Keratinocyte (primary cell): ENCODE measurements at regions not wholly inside any gene's neighbourhood (a gene's known extent, or its start where the extent isn't known, plus 50 kb on each side); places are given as distances from the start of the nearest gene placed in this dataset.

Experiments
- DNase-seq: peaks from one replicate; pipeline ENCODE4 v3.0.0-alpha.2; 2011; ENCODE audit warnings: low read depth, missing footprints, low spot score
- FAIRE-seq: peaks from 2 replicates; lab custom pipeline; 2011; peaks lifted over from hg19 to GRCh38; lab: Jason Lieb, UNC
- H2AFZ ChIP-seq: 2 replicates; pipeline ENCODE4 v1.6.0; 2012; ENCODE audit warnings: low read length, control low read depth, inconsistent platforms; ENCODE audit not compliant: control insufficient read depth
- H3K27ac ChIP-seq: 2 replicates; pipeline ENCODE4 v1.5.1; 2011; ENCODE audit warnings: low read length; ENCODE audit not compliant: control insufficient read depth, insufficient read depth
- H3K27me3 ChIP-seq: 3 replicates; pipeline ENCODE4 v1.6.0; 2011; ENCODE audit warnings: low read length; ENCODE audit not compliant: control insufficient read depth, insufficient read depth; ENCODE audit errors: extremely low read depth
- H3K36me3 ChIP-seq, 2 experiments: 2 replicates in 1 of 2; 3 replicates in 1 of 2; pipeline ENCODE4 v1.5.1; 2011; ENCODE audit warnings: low read length in 2 of 2, mild to moderate bottlenecking in 1 of 2; ENCODE audit not compliant: control insufficient read depth in 2 of 2, insufficient read depth in 2 of 2; ENCODE audit errors: extremely low read depth in 1 of 2
- H3K4me1 ChIP-seq: 3 replicates; pipeline ENCODE4 v1.5.1; 2011; ENCODE audit warnings: low read length; ENCODE audit not compliant: control insufficient read depth, insufficient read depth; ENCODE audit errors: extremely low read depth
- H3K4me2 ChIP-seq: 3 replicates; pipeline ENCODE4 v1.6.0; 2011; ENCODE audit warnings: low read depth, low read length; ENCODE audit not compliant: control insufficient read depth, insufficient read depth; ENCODE audit errors: extremely low read depth
- H3K4me3 ChIP-seq, 3 experiments: fragments of 200-600 bp in 1 of 3; sonication (generic) in 1 of 3; 2 replicates in 2 of 3; 3 replicates in 1 of 3; pipeline ENCODE4 v1.5.1; 2011 to 2016; ENCODE audit warnings: low read length in 3 of 3, mild to moderate bottlenecking in 3 of 3, control low read depth in 2 of 3, inconsistent platforms in 1 of 3, low read depth in 1 of 3, mixed read lengths in 1 of 3, mixed run types in 1 of 3, moderate library complexity in 1 of 3; ENCODE audit not compliant: control insufficient read depth in 2 of 3, insufficient read depth in 2 of 3; ENCODE audit errors: extremely low read depth in 1 of 3
- H3K79me2 ChIP-seq: 2 replicates; pipeline ENCODE4 v1.6.0; 2012; ENCODE audit warnings: low read length; ENCODE audit not compliant: control insufficient read depth, insufficient read depth
- H3K9ac ChIP-seq: 3 replicates; pipeline ENCODE4 v1.6.0; 2011; ENCODE audit warnings: low read length; ENCODE audit not compliant: control insufficient read depth, insufficient read depth; ENCODE audit errors: extremely low read depth
- H3K9me1 ChIP-seq: 3 replicates; pipeline ENCODE4 v1.6.0; 2011; ENCODE audit warnings: low read length; ENCODE audit not compliant: control insufficient read depth, insufficient read depth; ENCODE audit errors: extremely low read depth
- H3K9me3 ChIP-seq: 2 replicates; pipeline ENCODE4 v1.5.1; 2012; ENCODE audit warnings: low read depth, low read length; ENCODE audit not compliant: control insufficient read depth
- H4K20me1 ChIP-seq: 3 replicates; pipeline ENCODE4 v1.6.0; 2011; ENCODE audit warnings: low read length; ENCODE audit not compliant: control insufficient read depth, insufficient read depth; ENCODE audit errors: extremely low read depth
- CTCF ChIP-seq, 3 experiments: IDR thresholded peaks in 1 of 3; conservative IDR thresholded peaks in 1 of 3; optimal IDR thresholded peaks in 1 of 3; 2 replicates in 2 of 3; 3 replicates in 1 of 3; pipeline versions ENCODE3 to v1.5.1; 2011; ENCODE audit warnings: low read length in 3 of 3, mild to moderate bottlenecking in 3 of 3, moderate library complexity in 2 of 3, control low read depth in 1 of 3, inconsistent platforms in 1 of 3; ENCODE audit not compliant: insufficient read depth in 2 of 3; ENCODE audit errors: extremely low read depth in 1 of 3
- EZH2 ChIP-seq: IDR thresholded peaks from one replicate; pipeline ENCODE4 v1.6.1; 2012; ENCODE audit warnings: inconsistent platforms, mild to moderate bottlenecking, low read length, moderate library complexity
- dilution Hi-C: fragments of 300-500 bp; cut with MboI; formaldehyde crosslinking; loops from one replicate; pipeline ENCODE4 v1.7.0; 2020; ENCODE audit warnings: low sequenced_read_pairs; ENCODE audit not compliant: extremely low pct_ligation_motif_present

GRCh38 chr10:69703766-69704630, 74.0 kb downstream of the FAM241B start:
- Histone ChIP-seq H2AFZ (peak overlapping the region; percentile 5), H3K9me3 (no peaks in the 10 kb centered on the region), H3K4me2 (peak overlapping the region; percentile 31), H3K4me1 (peaks cover 13% of the 10 kb centered on the region), H3K4me3 (no peak overlapping the region), H3K9ac (no peak overlapping the region), H3K27me3 (peaks cover 21% of the 10 kb centered on the region), H4K20me1 (no peaks in the 10 kb centered on the region), H3K36me3 (no peaks in the 10 kb centered on the region), H3K9me1 (no peaks in the 10 kb centered on the region), H3K79me2 (no peaks in the 10 kb centered on the region), H3K27ac (peak overlapping the region; percentile 45)
- peak; percentile 88 for DNase-seq
- TF ChIP-seq EZH2 (no peak), CTCF (optimal IDR thresholded peaks at IDR 0.05 in 1 of 3, IDR thresholded peaks at IDR 0.05 in 1 of 3, conservative IDR thresholded peaks at IDR 0.05 in 1 of 3; ENCODE audit: extremely low read depth in 1 of 3, insufficient read depth in 2 of 3, low read length in 3 of 3) (no peak)
- dilution Hi-C loops, result no loop called here
- peak; percentile 69 for FAIRE-seq

- FAIRE-seq, result no peak
- dilution Hi-C loops, result no loop called here
Observed at GRCh38 chr10:69709366-69709941, 79.4 kb downstream of the FAM241B start.

More at GRCh38 chr10:69709366-69709941, 79.4 kb downstream of the FAM241B start:
- no peak for DNase-seq
- Histone ChIP-seq H4K20me1 (no peaks in the 10 kb centered on the region), H3K36me3 (no peaks in the 10 kb centered on the region), H3K27ac (no peak overlapping the region), H3K4me2 (no peak overlapping the region), H3K9me3 (no peaks in the 10 kb centered on the region), H3K9me1 (no peaks in the 10 kb centered on the region), H3K79me2 (no peaks in the 10 kb centered on the region), H3K4me1 (no peaks in the 10 kb centered on the region), H3K9ac (no peak overlapping the region), H3K4me3 (no peak overlapping the region), H3K27me3 (peaks cover 25% of the 10 kb centered on the region), H2AFZ (no peak overlapping the region)
- no peak for TF ChIP-seq EZH2
- TF ChIP-seq CTCF (optimal IDR thresholded peaks at IDR 0.05 in 1 of 3, IDR thresholded peaks at IDR 0.05 in 1 of 3, conservative IDR thresholded peaks at IDR 0.05 in 1 of 3; ENCODE audit: extremely low read depth in 1 of 3, insufficient read depth in 2 of 3, low read length in 3 of 3), result no peak
